C4-2B (cell line): ENCODE measurements at regions not wholly inside any gene's neighbourhood (a gene's known extent, or its start where the extent isn't known, plus 50 kb on each side); places are given as distances from the start of the nearest gene placed in this dataset.

Experiments
- CTCF ChIP-seq: fragments of 450-650 bp; conservative IDR thresholded peaks from 2 replicates; pipeline ENCODE4 v1.5.1; 2017; ENCODE audit warnings: mild to moderate bottlenecking
- ZFX ChIP-seq: fragments of 450-650 bp; IDR thresholded peaks from 2 replicates; pipeline ENCODE4 v1.6.1; 2017

DNA sequence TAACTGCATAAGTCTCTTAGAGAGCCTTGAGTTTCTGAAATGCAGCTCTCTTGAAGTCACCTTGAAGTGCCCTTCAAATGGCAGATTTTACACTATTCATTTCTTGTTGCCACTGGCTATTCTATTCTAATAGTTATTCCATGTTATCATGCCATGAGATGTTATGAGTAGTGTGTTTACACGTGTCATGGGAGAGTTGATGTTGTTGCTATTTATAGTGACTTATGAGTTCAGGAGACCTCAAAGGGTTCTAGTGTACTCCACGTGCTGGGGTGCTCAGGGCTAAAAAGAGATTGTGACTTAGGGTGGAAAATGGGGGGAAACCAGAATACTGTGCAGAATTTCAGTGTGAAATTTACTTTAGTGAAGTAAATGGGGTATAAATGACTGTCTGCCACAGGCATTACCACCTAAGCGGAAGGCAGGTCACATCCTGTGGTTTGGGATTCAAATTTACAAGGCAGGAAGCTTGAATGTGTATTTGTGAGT, 77.1 kb upstream of the SLC4A4 start:
- no peak for TF ChIP-seq CTCF
- no peak for TF ChIP-seq ZFX
